ENCODE measurements at regions not wholly inside any gene's neighbourhood (a gene's known extent, or its start where the extent isn't known, plus 50 kb on each side); places are given as distances from the start of the nearest gene placed in this dataset.

DNA sequence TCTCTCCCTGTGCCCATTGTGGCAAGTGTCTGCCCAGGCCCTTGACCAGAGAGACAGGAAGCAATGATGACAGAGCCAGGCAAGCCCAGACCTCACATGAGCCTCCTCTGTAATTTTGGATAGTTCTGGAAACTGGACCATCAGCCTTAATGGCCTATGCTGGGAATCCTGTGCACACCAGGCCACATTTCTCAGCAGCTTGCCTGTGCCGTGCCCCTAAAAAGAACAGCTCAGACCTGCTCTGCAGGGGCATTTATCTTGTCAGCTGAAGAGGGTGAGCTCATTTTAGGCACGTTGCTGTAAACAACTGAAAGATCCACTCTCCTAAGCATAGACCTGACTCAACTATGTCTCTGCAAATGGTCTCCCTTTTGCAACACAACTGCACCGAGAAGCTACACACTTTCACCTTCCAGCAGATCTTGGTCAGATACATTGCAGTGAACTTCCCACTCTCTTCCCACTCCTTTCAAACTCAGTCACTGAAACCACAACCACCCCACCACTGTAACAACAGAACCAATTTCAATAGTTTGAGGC lies 53.5 kb upstream of the BACH1 start:
- no peak overlapping the region for H3K9ac ChIP-seq (ENCODE audit: control insufficient read depth, insufficient read depth, low read length)
- H4K20me1 ChIP-seq (ENCODE audit: control insufficient read depth, insufficient read depth): no peaks in the 10 kb centered on the region
- ChIA-PET CTCF (interaction anchor here (0.6 to 2.1 kb wide), 14 partner anchors 10 to 231 kb away, joined by 3 to 22 read pairs (median 3); no protein-coding TSS in a partner anchor), RAD21 (ENCODE audit: unreplicated experiment) (interaction anchor here (0.5 to 2.1 kb wide), 17 partner anchors 9 to 165 kb away, joined by 3 to 17 read pairs (median 4); no protein-coding TSS in a partner anchor), SMC1A (ENCODE audit: uncharacterized antibody, unreplicated experiment) (interaction anchor here (0.7 to 7.9 kb wide), 18 partner anchors 11 to 231 kb away, joined by 3 to 94 read pairs (median 4); no protein-coding TSS in a partner anchor), POLR2A (interaction anchor here (0.7 to 1.9 kb wide), 10 partner anchors 9 to 62 kb away, joined by 3 to 14 read pairs (median 3); partner anchors contain the start of gene BACH1)
- H3K4me1 ChIP-seq (ENCODE audit: control insufficient read depth, insufficient read depth, low read length): peaks cover 11% of the 10 kb centered on the region
- FAIRE-seq (peak; percentile 18), DNase-seq (ENCODE audit: low read depth, low spot score) (no peak), ATAC-seq (peak; percentile 84)
- H3K27ac ChIP-seq (ENCODE audit: control insufficient read depth, insufficient read depth): peak overlapping the region; percentile 49
- BruUV-seq (replicated peaks): no TSS peak
- intact Hi-C loops (cut with micrococcal nuclease; ENCODE audit: unreplicated experiment) (no loop called here), in situ Hi-C loops (cut with MboI) (no loop called here)
- H3K79me2 ChIP-seq (ENCODE audit: control insufficient read depth, insufficient read depth, low read length): no peaks in the 10 kb centered on the region
- no peak overlapping the region for H3K4me3 ChIP-seq
- peak overlapping the region; percentile 80 for H2AFZ ChIP-seq (ENCODE audit: control insufficient read depth, low read depth, low read length)
- H3K36me3 ChIP-seq (ENCODE audit: control insufficient read depth in 2 of 2, insufficient read depth in 2 of 2, low read length in 1 of 2): no peaks in the 10 kb centered on the region
- H3K9me3 ChIP-seq (replicated peaks; ENCODE audit: control insufficient read depth, insufficient read depth, low read length): peaks cover 4% of the 10 kb centered on the region; the same call in 2 of the 3 replicates
- no peaks in the 10 kb centered on the region for H3K27me3 ChIP-seq (replicated peaks in 1 of 2; ENCODE audit: control insufficient read depth in 2 of 2, insufficient read depth in 2 of 2, low read length in 1 of 2)
- WGBS (ENCODE audit: insufficient coverage, insufficient replicate concordance, low lambda C conversion rate, missing lambda C conversion rate): 3% methylated on average over 3 of the region's 3 CpGs
- H3K4me2 ChIP-seq (ENCODE audit: control insufficient read depth, insufficient read depth): peak overlapping the region; percentile 68
- TF ChIP-seq, protein P1, sequence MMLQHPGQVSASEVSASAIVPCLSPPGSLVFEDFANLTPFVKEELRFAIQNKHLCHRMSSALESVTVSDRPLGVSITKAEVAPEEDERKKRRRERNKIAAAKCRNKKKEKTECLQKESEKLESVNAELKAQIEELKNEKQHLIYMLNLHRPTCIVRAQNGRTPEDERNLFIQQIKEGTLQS (IDR thresholded peaks at IDR 0.05; ENCODE audit: borderline replicate concordance, extremely low read depth, low read depth, low read length): no peak
- TF ChIP-seq HDAC2 (IDR thresholded peaks at IDR 0.05): no peak
- 0 out of 4 replicates have a peak, but pooled peaks of 1 of the 2 experiments have one; percentile 38 for TF ChIP-seq ETV6 (conservative IDR thresholded peaks at IDR 0.05 in 1 of 2, IDR thresholded peaks at IDR 0.05 in 1 of 2; ENCODE audit: borderline replicate concordance in 1 of 2, low read depth in 1 of 2)
- no peak for TF ChIP-seq EZH2 (IDR thresholded peaks at IDR 0.05; ENCODE audit: borderline replicate concordance, control insufficient read depth, low read depth, low read length)
- TF ChIP-seq MEF2B (IDR thresholded peaks at IDR 0.05; ENCODE audit: partially characterized antibody, poor library complexity, severe bottlenecking): no peak
- TF ChIP-seq, protein P2, sequence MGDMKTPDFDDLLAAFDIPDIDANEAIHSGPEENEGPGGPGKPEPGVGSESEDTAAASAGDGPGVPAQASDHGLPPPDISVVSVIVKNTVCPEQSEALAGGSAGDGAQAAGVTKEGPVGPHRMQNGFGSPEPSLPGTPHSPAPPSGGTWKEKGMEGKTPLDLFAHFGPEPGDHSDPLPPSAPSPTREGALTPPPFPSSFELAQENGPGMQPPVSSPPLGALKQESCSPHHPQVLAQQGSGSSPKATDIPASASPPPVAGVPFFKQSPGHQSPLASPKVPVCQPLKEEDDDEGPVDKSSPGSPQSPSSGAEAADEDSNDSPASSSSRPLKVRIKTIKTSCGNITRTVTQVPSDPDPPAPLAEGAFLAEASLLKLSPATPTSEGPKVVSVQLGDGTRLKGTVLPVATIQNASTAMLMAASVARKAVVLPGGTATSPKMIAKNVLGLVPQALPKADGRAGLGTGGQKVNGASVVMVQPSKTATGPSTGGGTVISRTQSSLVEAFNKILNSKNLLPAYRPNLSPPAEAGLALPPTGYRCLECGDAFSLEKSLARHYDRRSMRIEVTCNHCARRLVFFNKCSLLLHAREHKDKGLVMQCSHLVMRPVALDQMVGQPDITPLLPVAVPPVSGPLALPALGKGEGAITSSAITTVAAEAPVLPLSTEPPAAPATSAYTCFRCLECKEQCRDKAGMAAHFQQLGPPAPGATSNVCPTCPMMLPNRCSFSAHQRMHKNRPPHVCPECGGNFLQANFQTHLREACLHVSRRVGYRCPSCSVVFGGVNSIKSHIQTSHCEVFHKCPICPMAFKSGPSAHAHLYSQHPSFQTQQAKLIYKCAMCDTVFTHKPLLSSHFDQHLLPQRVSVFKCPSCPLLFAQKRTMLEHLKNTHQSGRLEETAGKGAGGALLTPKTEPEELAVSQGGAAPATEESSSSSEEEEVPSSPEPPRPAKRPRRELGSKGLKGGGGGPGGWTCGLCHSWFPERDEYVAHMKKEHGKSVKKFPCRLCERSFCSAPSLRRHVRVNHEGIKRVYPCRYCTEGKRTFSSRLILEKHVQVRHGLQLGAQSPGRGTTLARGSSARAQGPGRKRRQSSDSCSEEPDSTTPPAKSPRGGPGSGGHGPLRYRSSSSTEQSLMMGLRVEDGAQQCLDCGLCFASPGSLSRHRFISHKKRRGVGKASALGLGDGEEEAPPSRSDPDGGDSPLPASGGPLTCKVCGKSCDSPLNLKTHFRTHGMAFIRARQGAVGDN (IDR thresholded peaks at IDR 0.05): no peak
- no peak for TF ChIP-seq TCF7 (IDR thresholded peaks at IDR 0.05; ENCODE audit: borderline replicate concordance)
- TF ChIP-seq, protein P3, sequence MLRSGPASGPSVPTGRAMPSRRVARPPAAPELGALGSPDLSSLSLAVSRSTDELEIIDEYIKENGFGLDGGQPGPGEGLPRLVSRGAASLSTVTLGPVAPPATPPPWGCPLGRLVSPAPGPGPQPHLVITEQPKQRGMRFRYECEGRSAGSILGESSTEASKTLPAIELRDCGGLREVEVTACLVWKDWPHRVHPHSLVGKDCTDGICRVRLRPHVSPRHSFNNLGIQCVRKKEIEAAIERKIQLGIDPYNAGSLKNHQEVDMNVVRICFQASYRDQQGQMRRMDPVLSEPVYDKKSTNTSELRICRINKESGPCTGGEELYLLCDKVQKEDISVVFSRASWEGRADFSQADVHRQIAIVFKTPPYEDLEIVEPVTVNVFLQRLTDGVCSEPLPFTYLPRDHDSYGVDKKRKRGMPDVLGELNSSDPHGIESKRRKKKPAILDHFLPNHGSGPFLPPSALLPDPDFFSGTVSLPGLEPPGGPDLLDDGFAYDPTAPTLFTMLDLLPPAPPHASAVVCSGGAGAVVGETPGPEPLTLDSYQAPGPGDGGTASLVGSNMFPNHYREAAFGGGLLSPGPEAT (IDR thresholded peaks at IDR 0.05; ENCODE audit: low read depth): no peak
- no peak for TF ChIP-seq BRCA1 (IDR thresholded peaks at IDR 0.05; ENCODE audit: low read depth, low read length)
- TF ChIP-seq NR2F1 (conservative IDR thresholded peaks at IDR 0.05): no peak
- peak; percentile 59 for TF ChIP-seq MTA2 (IDR thresholded peaks at IDR 0.05; ENCODE audit: low read depth)
- no peak for TF ChIP-seq STAT1 (conservative IDR thresholded peaks at IDR 0.05)
- TF ChIP-seq EED (IDR thresholded peaks at IDR 0.05; ENCODE audit: low read depth): peak; percentile 55; the same call in 1 of the 2 replicates
- no peak for TF ChIP-seq NR2C1 (IDR thresholded peaks at IDR 0.05)
- TF ChIP-seq TARDBP (IDR thresholded peaks at IDR 0.05; ENCODE audit: borderline replicate concordance): no peak

Data from GM12878 (cell line).